H1 (cell line): ENCODE measurements at regions not wholly inside any gene's neighbourhood (a gene's known extent, or its start where the extent isn't known, plus 50 kb on each side); places are given as distances from the start of the nearest gene placed in this dataset.

Experiments
- POU5F1 ChIP-seq: IDR thresholded peaks from 2 replicates; pipeline ENCODE4 v1.6.1; 2011; ENCODE audit warnings: low read depth, mild to moderate bottlenecking, low read length, moderate library complexity
- RBBP5 ChIP-seq: IDR thresholded peaks from 2 replicates; pipeline ENCODE4 v1.7.1; 2012; ENCODE audit warnings: low read depth, mild to moderate bottlenecking, inconsistent platforms, low read length, moderate library complexity, borderline replicate concordance
- SIN3A ChIP-seq, 2 experiments: IDR thresholded peaks in 1 of 2; conservative IDR thresholded peaks in 1 of 2; 2 replicates each; pipeline ENCODE4 v1.6.1; 2011 to 2012; ENCODE audit warnings: low read length in 2 of 2, improper control_type of control experiment in 1 of 2, low read depth in 1 of 2, mild to moderate bottlenecking in 1 of 2
- SIX5 ChIP-seq: IDR thresholded peaks from 2 replicates; pipeline ENCODE4 v1.6.1; 2011; ENCODE audit warnings: mild to moderate bottlenecking, low read depth, low read length
- TBP ChIP-seq: IDR thresholded peaks from 2 replicates; pipeline ENCODE4 v1.6.1; 2011; ENCODE audit warnings: low read depth, low read length, improper control_type of control experiment
- TF ChIP-seq, protein P1 (sequence below): fragments of 300-600 bp; sonication (generic); IDR thresholded peaks from 2 replicates; pipeline ENCODE4 v1.7.1; 2012; ENCODE audit warnings: low read length, moderate library complexity, mild to moderate bottlenecking, inconsistent platforms; ENCODE audit not compliant: insufficient replicate concordance

DNA sequence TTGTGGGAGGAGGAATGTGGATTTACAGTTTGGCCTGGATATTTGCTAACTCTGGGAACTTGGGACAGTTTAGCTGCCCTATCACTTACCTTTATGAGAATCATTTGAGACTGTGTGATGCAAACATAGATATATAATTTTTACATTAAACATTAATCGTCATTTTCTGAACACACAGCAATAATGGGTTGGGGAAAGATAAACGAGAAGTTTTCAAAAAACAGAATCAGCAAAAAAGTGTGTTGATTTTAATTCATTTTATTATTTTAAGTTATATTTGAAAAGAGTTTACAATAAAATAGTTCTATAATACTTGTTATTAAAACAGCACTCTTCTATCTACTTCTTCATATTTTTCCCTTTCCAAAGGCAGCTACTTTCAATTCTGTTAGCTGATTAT, 813.3 kb downstream of the SLC4A3 start (continued):
- no peak for TF ChIP-seq RBBP5
- TF ChIP-seq POU5F1: no peak
- no peak for TF ChIP-seq TBP
- no peak for TF ChIP-seq SIX5
- TF ChIP-seq, protein P1, sequence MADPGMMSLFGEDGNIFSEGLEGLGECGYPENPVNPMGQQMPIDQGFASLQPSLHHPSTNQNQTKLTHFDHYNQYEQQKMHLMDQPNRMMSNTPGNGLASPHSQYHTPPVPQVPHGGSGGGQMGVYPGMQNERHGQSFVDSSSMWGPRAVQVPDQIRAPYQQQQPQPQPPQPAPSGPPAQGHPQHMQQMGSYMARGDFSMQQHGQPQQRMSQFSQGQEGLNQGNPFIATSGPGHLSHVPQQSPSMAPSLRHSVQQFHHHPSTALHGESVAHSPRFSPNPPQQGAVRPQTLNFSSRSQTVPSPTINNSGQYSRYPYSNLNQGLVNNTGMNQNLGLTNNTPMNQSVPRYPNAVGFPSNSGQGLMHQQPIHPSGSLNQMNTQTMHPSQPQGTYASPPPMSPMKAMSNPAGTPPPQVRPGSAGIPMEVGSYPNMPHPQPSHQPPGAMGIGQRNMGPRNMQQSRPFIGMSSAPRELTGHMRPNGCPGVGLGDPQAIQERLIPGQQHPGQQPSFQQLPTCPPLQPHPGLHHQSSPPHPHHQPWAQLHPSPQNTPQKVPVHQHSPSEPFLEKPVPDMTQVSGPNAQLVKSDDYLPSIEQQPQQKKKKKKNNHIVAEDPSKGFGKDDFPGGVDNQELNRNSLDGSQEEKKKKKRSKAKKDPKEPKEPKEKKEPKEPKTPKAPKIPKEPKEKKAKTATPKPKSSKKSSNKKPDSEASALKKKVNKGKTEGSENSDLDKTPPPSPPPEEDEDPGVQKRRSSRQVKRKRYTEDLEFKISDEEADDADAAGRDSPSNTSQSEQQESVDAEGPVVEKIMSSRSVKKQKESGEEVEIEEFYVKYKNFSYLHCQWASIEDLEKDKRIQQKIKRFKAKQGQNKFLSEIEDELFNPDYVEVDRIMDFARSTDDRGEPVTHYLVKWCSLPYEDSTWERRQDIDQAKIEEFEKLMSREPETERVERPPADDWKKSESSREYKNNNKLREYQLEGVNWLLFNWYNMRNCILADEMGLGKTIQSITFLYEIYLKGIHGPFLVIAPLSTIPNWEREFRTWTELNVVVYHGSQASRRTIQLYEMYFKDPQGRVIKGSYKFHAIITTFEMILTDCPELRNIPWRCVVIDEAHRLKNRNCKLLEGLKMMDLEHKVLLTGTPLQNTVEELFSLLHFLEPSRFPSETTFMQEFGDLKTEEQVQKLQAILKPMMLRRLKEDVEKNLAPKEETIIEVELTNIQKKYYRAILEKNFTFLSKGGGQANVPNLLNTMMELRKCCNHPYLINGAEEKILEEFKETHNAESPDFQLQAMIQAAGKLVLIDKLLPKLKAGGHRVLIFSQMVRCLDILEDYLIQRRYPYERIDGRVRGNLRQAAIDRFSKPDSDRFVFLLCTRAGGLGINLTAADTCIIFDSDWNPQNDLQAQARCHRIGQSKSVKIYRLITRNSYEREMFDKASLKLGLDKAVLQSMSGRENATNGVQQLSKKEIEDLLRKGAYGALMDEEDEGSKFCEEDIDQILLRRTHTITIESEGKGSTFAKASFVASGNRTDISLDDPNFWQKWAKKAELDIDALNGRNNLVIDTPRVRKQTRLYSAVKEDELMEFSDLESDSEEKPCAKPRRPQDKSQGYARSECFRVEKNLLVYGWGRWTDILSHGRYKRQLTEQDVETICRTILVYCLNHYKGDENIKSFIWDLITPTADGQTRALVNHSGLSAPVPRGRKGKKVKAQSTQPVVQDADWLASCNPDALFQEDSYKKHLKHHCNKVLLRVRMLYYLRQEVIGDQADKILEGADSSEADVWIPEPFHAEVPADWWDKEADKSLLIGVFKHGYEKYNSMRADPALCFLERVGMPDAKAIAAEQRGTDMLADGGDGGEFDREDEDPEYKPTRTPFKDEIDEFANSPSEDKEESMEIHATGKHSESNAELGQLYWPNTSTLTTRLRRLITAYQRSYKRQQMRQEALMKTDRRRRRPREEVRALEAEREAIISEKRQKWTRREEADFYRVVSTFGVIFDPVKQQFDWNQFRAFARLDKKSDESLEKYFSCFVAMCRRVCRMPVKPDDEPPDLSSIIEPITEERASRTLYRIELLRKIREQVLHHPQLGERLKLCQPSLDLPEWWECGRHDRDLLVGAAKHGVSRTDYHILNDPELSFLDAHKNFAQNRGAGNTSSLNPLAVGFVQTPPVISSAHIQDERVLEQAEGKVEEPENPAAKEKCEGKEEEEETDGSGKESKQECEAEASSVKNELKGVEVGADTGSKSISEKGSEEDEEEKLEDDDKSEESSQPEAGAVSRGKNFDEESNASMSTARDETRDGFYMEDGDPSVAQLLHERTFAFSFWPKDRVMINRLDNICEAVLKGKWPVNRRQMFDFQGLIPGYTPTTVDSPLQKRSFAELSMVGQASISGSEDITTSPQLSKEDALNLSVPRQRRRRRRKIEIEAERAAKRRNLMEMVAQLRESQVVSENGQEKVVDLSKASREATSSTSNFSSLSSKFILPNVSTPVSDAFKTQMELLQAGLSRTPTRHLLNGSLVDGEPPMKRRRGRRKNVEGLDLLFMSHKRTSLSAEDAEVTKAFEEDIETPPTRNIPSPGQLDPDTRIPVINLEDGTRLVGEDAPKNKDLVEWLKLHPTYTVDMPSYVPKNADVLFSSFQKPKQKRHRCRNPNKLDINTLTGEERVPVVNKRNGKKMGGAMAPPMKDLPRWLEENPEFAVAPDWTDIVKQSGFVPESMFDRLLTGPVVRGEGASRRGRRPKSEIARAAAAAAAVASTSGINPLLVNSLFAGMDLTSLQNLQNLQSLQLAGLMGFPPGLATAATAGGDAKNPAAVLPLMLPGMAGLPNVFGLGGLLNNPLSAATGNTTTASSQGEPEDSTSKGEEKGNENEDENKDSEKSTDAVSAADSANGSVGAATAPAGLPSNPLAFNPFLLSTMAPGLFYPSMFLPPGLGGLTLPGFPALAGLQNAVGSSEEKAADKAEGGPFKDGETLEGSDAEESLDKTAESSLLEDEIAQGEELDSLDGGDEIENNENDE: no peak
- no peak for TF ChIP-seq SIN3A (conservative IDR thresholded peaks at IDR 0.05 in 1 of 2, IDR thresholded peaks at IDR 0.05 in 1 of 2; ENCODE audit: low read depth in 1 of 2, low read length in 2 of 2)
